Thyroid gland (tissue), 4 donors: ENCODE measurements at regions not wholly inside any gene's neighbourhood (a gene's known extent, or its start where the extent isn't known, plus 50 kb on each side); places are given as distances from the start of the nearest gene placed in this dataset.

Source experiments
- DNase-seq, 2 donors: peaks; one replicate each; pipeline ENCODE4 v3.0.0-alpha.2; 2019
- H3K27ac ChIP-seq, 3 donors: fragments of 200-600 bp; sonication (generic); 1 replicate in 2 of 3; 2 replicates in 1 of 3; pipeline ENCODE4 v1.5.1; 2016 to 2019; ENCODE audit warnings: mild to moderate bottlenecking in 1 of 3, moderate library complexity in 1 of 3
- H3K27me3 ChIP-seq: fragments of 200-600 bp; sonication (generic); one replicate; pipeline ENCODE4 v1.5.1; 2019
- H3K36me3 ChIP-seq, 2 donors: fragments of 200-600 bp; sonication (generic); one replicate each; pipeline ENCODE4 v1.5.1; 2016 to 2019
- H3K4me1 ChIP-seq, 2 donors: fragments of 200-600 bp; sonication (generic); one replicate each; pipeline ENCODE4 v1.5.1; 2017 to 2019
- H3K4me3 ChIP-seq, 3 donors: fragments of 200-600 bp; sonication (generic); replicated peaks in 1 of 3; 1 replicate in 2 of 3; 2 replicates in 1 of 3; pipeline ENCODE4 v1.5.1; 2016; ENCODE audit warnings: mild to moderate bottlenecking in 1 of 3
- H3K9me3 ChIP-seq: fragments of 200-600 bp; sonication (generic); one replicate; pipeline ENCODE4 v1.5.1; 2017
- CTCF ChIP-seq, 6 experiments: fragments of 200-600 bp in 3 of 6; fragments of 450-650 bp in 3 of 6; sonication (generic) in 3 of 6; IDR thresholded peaks; one replicate each; pipeline ENCODE4 v1.5.1; 2016 to 2019; ENCODE audit warnings: antibody characterized with exemption in 6 of 6, mild to moderate bottlenecking in 2 of 6, inconsistent platforms in 1 of 6, moderate library complexity in 1 of 6
- POLR2A ChIP-seq, 2 donors: fragments of 450-650 bp; IDR thresholded peaks; one replicate each; pipeline ENCODE4 v1.6.1; 2017; ENCODE audit warnings: antibody characterized with exemption in 2 of 2, mild to moderate bottlenecking in 2 of 2, moderate library complexity in 1 of 2
- WGBS, 2 donors: methylation state at CpG; one replicate each; pipeline ENCODE4 v1.1.5; 2017; 5-methylcytosine and 5-hydroxymethylcytosine counted together
- intact Hi-C: fragments of 100-400 bp; cut with DNase I; formaldehyde crosslinking; loops from one replicate; pipeline ENCODE4 v1.15.1; 2023

- H3K36me3 ChIP-seq, result no peaks in the 10 kb centered on the region
- H3K4me3 ChIP-seq, result no peak overlapping the region
- no peak for DNase-seq
- H3K9me3 ChIP-seq, result no peaks in the 10 kb centered on the region
- no peaks in the 10 kb centered on the region for H3K27me3 ChIP-seq
- H3K4me1 ChIP-seq, result peaks cover 0 to 3% of the 10 kb centered on the region in 2 donors
- intact Hi-C loops, result no loop called here
- H3K27ac ChIP-seq, result no peak overlapping the region
- TF ChIP-seq CTCF (IDR thresholded peaks at IDR 0.05) (no peak), POLR2A (IDR thresholded peaks at IDR 0.05) (no peak)
- WGBS, 2 donors, result 81 to 83% methylated on average over 3 of the region's 3 CpGs
These were observed 177.3 kb upstream of the GORAB start for GRCh38 chr1:170354690-170355089.

- Histone ChIP-seq H3K9me3 (no peaks in the 10 kb centered on the region), H3K4me1 (peaks cover 0 to 3% of the 10 kb centered on the region in 2 donors), H3K27ac (no peak overlapping the region), H3K4me3 (no peak overlapping the region), H3K27me3 (no peaks in the 10 kb centered on the region), H3K36me3 (no peaks in the 10 kb centered on the region)
- intact Hi-C loops, result no loop called here
- no peak for DNase-seq
- TF ChIP-seq CTCF (IDR thresholded peaks at IDR 0.05) (no peak), POLR2A (IDR thresholded peaks at IDR 0.05) (no peak)
These were observed 176.6 kb upstream of the GORAB start for GRCh38 chr1:170355267-170355801.

GRCh38 chr1:170356585-170356984, 175.4 kb upstream of the GORAB start:
- Histone ChIP-seq H3K36me3 (no peaks in the 10 kb centered on the region), H3K4me1 (peaks cover 0 to 3% of the 10 kb centered on the region in 2 donors), H3K27ac (no peak overlapping the region), H3K27me3 (no peaks in the 10 kb centered on the region), H3K9me3 (no peaks in the 10 kb centered on the region), H3K4me3 (no peak overlapping the region)
- no peak for DNase-seq
- intact Hi-C loops, result no loop called here
- TF ChIP-seq POLR2A (IDR thresholded peaks at IDR 0.05) (no peak), CTCF (IDR thresholded peaks at IDR 0.05) (no peak)

GRCh38 chr1:170357750-170358149, 174.2 kb upstream of the GORAB start:
- Histone ChIP-seq H3K27ac (no peak overlapping the region), H3K9me3 (no peaks in the 10 kb centered on the region), H3K4me3 (no peak overlapping the region), H3K36me3 (no peaks in the 10 kb centered on the region), H3K27me3 (no peaks in the 10 kb centered on the region), H3K4me1 (peaks cover 0 to 3% of the 10 kb centered on the region in 2 donors)
- no peak for TF ChIP-seq POLR2A (IDR thresholded peaks at IDR 0.05)
- no peak for TF ChIP-seq CTCF (IDR thresholded peaks at IDR 0.05)
- WGBS, 2 donors, result 93 to 98% methylated on average over 1 of the region's 1 CpG
- DNase-seq, result no peak
- intact Hi-C loops, result no loop called here

- Histone ChIP-seq H3K9me3 (no peaks in the 10 kb centered on the region), H3K4me3 (no peak overlapping the region), H3K36me3 (no peaks in the 10 kb centered on the region), H3K27me3 (no peaks in the 10 kb centered on the region), H3K27ac (no peak overlapping the region), H3K4me1 (no peaks in the 10 kb centered on the region)
- DNase-seq, result no peak
- WGBS, 2 donors, result 88 to 92% methylated on average over 3 of the region's 3 CpGs
- no peak for TF ChIP-seq CTCF (IDR thresholded peaks at IDR 0.05)
- TF ChIP-seq POLR2A (IDR thresholded peaks at IDR 0.05), result no peak
- intact Hi-C loops, result no loop called here
These were observed 171.4 kb upstream of the GORAB start for GRCh38 chr1:170360601-170361000.
